MM.1S (cell line): ENCODE measurements at regions not wholly inside any gene's neighbourhood (a gene's known extent, or its start where the extent isn't known, plus 50 kb on each side); places are given as distances from the start of the nearest gene placed in this dataset.
"Not testable (repeated sequence)": the region's sequence is repeated elsewhere in the genome, so short reads cannot be mapped to it uniquely, and the experiment has no call there.

ENCODE experiments used
- CTCF ChIP-seq: fragments of 300-600 bp; sonication (generic); IDR thresholded peaks from 2 replicates; pipeline ENCODE4 v1.5.1; 2016; ENCODE audit warnings: antibody characterized with exemption, low read length, mixed read lengths
- EZH2 ChIP-seq: fragments of 300-600 bp; sonication (generic); optimal IDR thresholded peaks from 2 replicates; pipeline ENCODE3; 2017; ENCODE audit warnings: low read depth, mild to moderate bottlenecking, antibody characterized with exemption, low read length, mixed read lengths
- EZH2phosphoT487 ChIP-seq: fragments of 300-600 bp; sonication (generic); IDR thresholded peaks from 2 replicates; pipeline ENCODE4 v1.6.1; 2018; ENCODE audit warnings: antibody characterized with exemption, low read length

DNA sequence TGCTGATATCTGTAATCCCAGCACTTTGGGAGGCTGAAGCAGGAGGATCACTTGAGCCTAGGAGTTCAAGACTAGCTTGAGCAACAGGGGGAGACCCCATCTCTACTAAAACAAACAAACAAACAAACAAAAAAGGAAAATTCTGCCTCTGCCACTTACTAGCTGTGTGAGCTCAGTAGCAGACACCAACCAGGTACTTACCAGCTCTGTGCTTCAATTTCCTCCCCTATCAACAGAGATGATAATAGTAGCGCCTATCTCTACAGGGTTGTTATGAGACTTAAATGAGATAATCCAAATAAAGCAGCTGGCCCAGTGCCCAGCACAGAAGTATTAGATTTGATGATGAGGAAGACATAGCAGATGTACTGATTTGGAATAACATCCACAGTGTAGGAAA lies 120.3 kb downstream of the LRRC37A3 start:
- not testable (repeated sequence) for TF ChIP-seq CTCF, EZH2, EZH2phosphoT487
